Stimulated activated CD8-positive, alpha-beta memory T cell treated with anti-CD3 and anti-CD28 coated beads, Interleukin-12 subunit alpha, Interleukin-12 subunit beta, amount 100 ng/mL, for 24 hours (primary cell): ENCODE measurements at regions not wholly inside any gene's neighbourhood (a gene's known extent, or its start where the extent isn't known, plus 50 kb on each side); places are given as distances from the start of the nearest gene placed in this dataset.

ENCODE experiments used
- DNase-seq: peaks from one replicate; pipeline ENCODE4 v3.0.0-alpha.2; 2020; ENCODE audit errors: extremely low read depth

DNA sequence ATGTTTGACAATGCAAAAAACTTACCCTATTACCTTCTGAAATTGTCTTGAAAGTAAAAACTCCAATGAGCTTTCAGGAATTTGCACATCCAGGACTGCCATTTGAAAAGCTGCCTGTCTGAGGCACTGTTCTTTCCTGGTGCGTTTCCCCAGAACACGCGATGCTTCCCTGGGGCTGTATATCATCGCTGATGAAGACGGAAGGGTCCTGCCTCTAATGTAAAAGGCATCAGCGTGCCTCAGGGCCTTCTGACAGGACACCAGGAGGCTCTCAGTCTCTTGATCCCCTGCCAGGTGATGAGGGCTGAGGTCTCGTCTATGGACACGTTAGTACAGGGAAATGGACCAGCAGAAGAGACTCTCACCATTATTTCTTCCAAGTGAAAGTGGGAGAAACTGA, 296.8 kb downstream of the EFNB2 start:
- DNase-seq: no peak

DNA sequence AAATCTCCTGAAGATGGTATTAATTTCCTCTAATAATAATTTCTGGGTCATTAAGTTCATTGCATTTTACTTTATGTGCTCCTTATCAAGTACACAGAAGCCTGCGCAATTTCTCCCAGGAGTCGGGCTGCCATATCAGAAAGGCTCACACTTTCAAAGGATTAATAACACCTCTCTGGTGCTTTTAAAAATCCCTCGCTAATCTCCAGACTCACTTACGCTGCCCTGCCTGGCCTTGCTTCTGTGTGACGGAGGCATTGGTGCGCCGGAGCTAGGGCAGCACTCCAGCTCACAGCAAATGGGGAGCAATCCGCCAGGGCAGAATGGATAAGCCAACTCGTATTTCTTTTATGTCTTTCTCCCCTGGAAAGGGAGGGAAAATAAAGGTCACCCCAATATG, 300.8 kb downstream of the EFNB2 start:
- no peak for DNase-seq

DNA sequence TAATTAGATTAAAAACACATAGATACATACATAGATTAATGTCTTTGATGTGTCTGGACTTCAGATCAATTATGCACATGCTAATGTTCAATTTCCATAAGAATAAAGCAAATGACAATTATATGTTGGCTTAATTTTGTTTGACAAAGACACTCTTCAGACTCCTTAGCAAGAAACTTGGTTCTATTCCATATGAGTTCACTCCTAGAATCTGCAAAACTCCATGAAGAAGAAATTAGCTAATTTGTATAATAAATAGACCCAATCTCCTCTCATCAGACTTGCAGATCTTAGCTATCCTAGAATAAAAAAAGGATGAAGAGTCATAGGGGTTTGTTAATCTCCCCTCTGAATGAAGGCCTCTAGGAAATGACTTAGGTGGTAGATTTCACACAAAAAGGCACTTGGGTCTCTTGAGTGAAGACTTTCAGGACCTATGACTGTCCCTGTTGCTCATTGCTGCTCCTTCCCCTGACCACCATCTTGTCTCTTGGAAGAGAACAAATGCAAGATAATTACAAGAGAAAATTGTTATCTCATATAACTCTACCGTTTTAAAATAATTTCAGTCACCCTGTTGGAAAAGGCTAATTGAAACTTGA, 302.2 kb downstream of the EFNB2 start:
- DNase-seq: no peak

DNA sequence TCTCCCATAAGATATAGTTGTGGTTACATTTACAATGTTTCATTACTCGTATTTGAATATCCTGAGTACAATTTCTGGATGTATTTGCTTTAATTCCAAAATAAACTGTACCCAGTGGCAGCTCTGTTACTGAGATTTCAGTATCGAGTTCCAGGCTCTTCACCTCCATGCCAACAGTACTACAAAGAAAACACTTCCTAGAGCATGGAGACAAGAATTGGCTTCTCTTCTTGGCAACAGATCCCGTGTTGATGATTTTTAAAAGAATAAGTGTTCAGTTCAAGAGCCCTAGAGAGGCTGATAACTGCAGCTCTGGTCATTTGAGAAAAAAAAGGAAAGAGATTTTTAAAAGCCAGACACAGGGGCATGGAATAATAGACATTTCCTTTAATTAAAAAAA, 302.8 kb downstream of the EFNB2 start:
- no peak for DNase-seq

DNA sequence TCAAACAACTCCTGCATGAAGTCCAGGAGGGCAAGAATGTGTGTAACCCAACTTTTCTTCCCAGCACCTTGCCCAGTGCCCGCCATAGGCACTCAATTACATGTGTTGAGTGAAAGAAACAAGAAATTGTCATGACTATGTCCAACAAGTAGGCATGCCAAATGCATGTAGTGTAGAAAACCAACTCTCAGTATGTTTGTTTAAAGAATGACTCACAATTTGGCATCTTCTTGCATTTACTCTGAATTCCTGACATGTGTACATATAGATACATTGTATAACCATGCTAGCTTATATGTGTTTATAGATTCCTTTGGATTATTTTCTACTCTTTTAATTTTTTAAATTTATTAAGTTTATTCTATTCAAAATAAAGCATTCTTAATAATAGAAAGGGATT, 305.0 kb downstream of the EFNB2 start:
- no peak for DNase-seq

DNA sequence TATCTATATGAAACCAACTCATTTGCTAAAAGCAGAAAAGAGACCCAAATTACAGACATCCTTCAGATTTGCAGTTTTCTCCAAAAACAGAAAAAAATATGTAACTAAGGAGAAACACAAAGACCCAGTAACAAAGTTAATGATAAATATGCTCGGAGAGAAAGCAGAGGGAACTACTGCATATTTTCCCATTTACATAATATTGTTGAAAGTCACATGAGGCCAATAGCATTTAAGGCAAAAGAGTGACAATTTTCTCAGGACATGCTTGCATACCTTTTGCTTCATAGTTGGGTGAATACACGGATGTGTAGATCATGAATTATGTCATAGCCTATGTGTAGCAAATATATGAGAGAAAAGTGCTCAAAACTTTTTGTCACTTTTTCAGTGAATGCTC, 310.3 kb downstream of the EFNB2 start:
- no peak for DNase-seq

DNA sequence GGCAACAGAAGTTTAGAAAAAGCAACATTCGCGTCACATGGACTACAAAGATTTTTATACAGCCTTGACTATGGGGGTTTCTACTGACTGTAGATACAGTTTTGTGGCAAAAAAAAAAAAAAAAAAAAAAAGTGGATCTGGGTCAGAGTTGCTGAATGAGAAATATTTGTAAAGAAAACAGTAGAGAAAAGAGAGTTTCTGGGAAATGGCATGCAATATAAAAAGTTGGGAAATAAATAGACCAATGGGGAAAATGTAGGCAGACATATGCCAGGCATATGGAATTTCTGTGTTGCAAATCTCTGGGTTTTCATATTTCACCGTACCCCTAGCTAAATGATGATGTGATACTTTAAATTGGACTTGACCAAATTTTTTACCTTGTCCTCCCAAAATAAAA, 315.3 kb downstream of the EFNB2 start:
- DNase-seq: no peak

DNA sequence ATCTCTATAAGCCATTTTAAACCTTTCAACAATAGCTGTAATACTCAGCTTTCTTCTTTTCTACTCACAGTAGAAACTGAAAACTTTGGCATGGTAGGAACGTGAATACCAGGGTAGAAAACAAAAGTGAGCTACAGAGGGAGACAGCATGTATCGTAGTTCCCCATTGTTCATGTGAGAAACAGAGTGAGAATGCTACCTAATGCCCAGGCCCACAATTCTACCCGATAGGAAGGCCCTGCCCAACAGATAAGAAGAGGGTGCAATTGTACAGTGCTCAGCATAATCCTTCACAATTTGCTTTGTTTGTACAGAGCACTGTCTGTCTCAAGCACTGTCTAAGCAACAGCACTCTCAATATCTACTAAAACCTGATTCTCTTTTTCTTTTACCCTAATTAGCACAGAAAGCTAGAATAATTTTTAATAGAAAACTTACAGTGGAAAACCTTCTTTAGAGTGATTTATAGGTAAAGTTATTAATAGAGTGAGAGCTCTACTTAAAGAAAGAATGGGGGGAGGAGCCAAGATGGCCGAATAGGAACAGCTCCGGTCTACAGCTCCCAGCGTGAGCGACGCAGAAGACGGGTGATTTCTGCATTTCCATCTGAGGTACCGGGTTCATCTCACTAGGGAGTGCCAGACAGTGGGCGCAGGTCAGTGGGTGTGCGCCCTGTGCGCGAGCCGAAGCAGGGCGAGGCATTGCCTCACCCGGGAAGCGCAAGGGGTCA, 322.3 kb downstream of the EFNB2 start:
- DNase-seq: no peak

DNA sequence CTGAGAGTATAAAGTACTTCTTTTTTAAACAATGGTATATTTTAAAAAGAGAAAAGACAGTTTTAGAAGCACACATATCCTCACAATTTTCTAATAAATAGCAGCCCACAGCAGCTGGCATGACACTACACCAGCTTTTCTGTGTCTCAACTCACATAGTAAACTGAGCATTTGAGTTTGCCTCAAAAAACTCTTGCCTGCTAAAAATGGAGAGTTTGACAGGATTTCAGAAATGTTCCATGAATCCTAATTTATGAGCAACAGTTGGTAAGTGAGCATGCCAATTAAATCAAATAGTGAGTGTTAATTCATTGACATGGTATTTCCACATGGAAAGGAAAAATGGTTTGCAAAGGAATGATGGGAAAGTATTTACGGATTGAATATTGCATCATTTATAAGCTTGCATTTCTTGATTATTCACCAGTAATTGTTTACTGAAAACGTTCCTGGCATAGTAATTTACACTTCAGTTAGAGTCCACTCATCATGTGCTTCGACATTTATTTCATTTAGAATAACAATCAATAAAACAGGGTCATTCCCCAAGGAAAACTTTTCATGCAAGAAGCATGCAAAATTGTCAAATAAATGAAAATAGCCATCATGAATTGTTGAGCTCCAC, 323.0 kb downstream of the EFNB2 start:
- no peak for DNase-seq

DNA sequence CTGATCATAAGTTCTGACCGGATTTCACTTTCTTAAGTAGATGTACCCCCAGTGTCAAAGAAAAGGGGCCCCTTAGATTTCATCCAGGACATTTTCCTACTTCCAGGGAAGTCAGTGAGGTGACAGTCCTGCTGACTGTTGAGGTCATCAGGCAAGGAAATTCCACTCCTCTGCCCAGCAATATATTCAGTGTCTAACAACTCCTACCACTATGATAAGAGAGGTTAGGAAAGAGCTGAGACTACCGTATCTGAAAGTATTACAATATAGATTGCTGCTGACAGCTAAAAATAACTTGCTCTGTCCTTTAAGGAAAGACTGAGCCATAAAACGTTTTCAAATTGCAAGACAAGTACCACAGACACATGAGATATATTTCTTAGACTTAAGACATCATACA, 325.1 kb downstream of the EFNB2 start:
- no peak for DNase-seq

DNA sequence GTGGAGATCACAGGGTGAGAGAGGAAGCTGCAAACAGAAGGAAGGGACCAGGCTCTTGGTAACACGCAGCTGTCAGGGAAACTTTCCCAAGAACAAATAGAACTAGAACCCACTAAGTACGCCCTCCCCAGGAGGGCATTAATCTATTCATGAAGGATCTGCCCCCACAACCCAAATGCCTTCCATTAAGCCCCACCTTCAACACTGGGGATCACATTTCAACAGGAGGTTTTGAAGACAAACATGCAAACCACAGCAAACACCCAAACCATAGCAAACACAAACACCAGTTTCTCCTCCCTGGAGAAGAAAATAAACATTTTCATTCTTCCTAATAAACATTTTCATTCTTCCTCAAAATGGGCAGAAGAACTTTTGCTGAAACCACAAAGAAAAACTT, 329.6 kb downstream of the EFNB2 start:
- no peak for DNase-seq

DNA sequence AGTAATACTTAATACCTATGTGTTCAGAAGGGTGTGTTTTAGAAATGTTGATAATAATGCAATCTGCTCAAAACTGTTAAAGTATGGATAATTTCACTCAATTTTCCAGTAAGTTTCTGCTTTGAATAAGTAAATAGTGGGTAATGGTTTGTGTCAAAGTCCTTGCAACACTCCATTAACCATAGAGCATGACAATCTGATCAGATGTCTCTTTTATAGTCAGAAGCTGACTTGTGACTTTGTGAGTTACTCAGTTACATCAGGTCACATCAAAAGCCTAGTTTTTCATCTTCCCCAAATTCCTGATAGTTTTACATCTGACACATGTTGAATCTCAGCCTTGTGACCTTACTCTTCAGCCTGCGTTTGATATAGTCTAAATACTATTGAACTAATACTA, 338.0 kb downstream of the EFNB2 start:
- DNase-seq: no peak

DNA sequence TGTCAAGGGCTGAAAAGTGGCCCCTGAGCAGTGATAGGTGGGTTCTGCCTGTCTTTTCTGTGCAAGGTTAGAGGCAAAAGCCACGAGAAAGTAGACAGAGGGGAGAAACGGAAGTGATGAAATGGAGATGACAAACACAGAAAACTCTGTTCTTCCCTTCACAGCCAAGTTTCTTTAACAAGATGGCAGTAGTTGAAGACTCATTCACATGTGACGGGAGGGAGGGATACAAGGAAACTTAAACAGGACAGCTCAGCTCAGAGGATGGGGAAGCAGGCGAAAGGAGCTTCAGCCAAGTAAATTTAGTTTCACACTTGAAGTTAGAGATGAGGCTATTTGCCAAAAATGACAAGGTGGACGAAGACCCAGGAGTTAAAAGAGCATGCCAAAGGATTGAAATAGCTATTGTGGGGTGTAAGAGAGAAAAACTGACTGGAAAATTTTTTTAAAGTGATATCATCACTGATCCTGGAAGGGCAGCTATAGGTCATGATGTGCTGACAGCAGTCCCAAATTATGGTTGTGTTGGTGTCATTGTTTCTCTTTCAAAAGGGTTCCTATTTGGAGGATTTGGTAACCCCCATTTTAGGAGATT, 347.9 kb downstream of the EFNB2 start:
- no peak for DNase-seq

DNA sequence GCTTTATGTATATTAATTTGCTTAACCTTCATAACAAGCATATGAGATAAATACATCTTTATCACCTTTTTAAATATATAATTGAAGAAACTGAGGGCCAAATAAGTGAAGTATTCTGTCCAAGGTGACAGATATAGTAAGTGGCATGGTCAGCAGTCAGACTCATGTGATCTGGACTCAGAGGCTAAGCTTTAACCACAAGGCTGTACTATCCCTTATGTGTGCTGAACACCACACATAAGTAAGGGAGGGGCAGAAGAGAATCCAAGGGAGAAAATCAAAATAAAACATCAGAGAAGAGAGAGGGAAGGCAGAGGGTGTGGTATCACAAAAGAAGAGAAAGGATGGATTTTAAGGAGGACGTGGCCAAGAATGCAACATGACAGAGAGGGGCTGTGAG, 348.4 kb downstream of the EFNB2 start:
- no peak for DNase-seq

DNA sequence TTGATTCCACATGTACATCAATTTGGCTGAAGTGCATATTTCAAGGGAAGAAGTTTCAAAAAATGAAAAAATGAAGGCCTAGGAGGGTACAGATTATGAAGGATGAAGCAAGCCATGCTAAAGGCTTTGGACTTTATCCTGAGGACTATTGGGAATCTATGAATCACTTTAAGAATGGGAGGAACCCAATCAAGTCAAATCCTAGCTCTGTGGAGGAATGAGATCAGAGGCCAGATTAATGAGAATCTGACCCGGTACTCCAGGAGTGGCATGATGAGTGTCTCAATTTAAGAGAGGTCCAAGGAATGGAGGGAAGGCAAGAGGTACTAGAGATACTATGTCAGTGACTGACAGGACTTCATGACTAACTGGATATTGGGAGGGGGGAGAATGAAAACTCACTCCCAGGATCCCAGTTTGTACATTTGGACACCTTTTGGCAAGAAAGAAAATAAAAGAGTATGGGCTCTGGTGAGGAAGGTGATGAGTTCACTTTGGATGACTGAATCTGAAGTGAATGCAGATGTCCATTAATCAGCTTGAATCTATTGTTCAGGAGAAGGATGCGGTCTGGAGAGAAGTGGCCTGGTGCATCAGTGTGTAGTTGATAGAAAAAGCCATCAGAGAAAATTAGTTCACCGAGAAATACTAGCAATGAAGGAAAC, 349.0 kb downstream of the EFNB2 start:
- DNase-seq: no peak

DNA sequence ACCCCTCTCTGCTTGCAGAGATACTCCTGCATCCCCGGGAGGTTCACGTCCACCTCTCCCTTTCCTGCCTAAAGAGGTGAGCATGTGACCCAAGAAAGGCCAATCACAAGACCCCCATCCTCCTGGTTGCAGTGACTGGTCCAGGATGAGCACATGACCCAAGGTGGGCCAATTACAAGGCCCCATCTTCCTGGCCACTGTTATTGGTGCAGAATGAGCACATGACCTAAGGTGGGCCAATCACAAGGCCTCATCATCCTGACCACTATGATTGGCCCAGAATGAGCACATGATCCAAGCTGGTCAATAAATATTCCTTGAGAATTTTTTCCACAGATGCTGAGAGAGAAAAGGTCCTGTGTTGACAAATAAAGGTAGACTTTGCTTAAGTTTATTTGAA, 350.7 kb downstream of the EFNB2 start:
- no peak for DNase-seq

DNA sequence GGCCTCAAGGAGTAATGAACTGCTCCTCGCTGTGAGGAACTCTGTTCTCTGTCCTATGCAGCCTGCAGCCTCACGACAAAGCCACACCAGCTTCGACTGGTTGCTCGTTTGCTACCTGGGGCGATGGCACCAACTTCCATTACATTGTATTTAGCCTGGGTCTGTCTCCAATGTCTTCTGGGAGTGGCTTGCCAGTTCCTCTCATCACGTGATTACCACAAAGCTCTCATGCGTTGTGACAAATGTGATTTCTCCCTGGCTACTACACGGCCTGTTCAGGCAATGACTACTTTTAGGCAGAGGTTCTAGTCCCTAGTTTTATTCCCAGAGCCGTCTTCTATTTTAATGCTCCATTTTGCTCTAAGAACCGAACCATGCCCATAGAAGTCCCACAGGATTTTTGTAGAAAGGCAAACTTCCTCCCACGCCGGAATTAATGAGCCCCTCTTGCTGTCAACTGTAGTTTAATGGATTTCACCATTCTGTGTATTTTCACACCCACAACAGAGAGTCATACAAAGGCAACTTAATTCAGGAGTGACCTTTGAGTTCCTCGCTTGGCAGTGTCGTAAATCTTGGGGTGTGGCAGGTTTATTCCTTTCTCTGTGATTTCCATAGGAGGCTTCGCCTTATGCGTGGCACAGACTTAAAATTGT, 351.9 kb downstream of the EFNB2 start:
- DNase-seq: no peak

DNA sequence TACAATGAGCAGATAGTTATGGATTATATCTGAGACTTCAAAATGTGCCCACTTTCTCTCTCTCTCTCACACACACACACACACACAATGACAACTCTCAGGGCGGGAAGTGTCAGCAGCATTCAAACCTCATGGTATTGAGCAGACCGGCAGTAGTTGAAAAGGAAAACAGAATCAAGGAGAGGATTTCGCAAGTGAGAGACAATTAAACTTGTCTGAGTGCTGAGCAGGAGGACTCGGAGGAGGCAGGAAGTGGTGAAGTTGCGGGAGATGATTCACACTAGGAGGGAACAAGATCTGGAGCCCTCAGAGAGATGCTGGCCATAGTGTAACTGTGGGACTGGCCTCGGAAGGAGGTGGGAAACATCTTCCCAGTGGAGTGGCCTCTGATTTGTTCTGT, 353.1 kb downstream of the EFNB2 start:
- DNase-seq: no peak

DNA sequence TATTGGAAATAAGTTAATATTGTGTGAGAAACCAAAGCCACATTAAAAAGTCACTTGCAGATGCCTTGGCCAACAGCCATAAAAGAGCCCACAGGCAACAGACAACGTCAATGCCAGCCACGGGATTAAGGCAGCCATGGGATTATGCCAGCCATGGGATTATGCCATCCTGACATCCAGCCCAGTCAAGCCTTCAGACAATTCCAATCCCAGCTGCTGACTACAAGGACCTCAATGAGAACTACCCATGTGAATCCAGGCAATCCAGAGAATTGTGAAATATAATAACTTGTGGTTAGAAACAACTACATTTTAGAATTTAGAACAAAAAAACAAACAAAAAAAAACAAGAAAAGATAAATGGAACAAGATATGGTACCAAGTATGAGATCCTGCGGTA, 356.6 kb downstream of the EFNB2 start:
- no peak for DNase-seq

DNA sequence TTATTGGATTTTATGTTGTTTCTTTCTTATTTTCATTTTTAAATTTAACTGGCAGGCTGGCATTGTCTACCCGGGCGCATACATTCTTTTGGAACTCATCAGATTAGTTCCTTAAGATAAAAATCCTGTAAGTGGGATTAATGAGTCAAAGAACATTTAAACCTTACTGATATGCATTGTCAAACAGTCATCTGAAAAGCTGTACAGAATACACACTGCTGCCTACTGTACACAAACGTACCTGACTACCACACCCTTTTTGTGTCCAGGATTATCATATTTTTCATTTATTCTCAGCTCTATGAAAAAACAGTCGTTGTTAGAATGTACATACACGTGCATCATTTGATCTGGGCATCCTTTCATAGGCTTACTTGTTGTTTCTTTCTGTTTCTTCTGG, 358.3 kb downstream of the EFNB2 start:
- no peak for DNase-seq

DNA sequence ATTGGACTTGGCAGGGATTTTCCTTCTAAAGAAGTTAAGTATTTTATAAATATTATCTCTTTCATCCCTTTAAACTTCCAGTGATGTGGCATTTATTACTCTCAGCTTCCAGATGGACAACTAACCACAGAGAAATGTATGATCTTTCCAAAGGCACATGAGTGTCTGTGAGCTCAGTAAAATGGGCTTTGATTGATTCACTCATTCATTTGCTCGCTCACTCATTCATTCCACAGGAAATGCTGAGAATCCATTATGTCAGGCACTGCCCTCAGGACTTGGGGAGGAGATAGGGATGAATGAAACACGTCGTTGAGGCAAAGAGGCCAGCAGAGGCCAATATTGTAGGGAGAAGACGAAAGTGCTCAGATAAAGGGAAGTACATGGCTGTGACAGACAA, 359.3 kb downstream of the EFNB2 start:
- DNase-seq: no peak
